ENCODE measurements at regions not wholly inside any gene's neighbourhood (a gene's known extent, or its start where the extent isn't known, plus 50 kb on each side); places are given as distances from the start of the nearest gene placed in this dataset.

DNA sequence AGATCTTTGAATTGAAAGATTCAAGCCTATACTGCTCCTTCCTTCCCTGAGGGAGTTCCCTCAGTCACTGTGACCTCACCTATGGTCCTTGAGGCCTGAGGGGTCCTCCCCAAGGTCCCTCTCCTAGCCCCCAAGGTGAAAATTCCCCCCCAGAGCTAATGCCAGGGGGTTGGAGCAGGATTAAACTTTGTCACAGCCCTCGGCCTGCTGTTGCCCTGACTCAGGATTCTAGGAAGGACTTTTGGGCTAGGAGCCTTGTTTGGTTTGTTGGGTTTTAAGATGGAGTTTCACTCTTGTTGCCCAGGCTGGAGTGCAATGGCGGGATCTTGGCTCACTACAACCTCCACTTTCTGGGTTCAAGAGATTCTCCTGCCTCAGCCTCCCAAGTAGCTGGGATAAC lies 123.2 kb downstream of the C5orf15 start:
- TF ChIP-seq, protein P1, sequence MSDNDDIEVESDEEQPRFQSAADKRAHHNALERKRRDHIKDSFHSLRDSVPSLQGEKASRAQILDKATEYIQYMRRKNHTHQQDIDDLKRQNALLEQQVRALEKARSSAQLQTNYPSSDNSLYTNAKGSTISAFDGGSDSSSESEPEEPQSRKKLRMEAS (IDR thresholded peaks at IDR 0.05), result no peak
- TF ChIP-seq EP300 (IDR thresholded peaks at IDR 0.05; ENCODE audit: borderline replicate concordance), result no peak

DNA sequence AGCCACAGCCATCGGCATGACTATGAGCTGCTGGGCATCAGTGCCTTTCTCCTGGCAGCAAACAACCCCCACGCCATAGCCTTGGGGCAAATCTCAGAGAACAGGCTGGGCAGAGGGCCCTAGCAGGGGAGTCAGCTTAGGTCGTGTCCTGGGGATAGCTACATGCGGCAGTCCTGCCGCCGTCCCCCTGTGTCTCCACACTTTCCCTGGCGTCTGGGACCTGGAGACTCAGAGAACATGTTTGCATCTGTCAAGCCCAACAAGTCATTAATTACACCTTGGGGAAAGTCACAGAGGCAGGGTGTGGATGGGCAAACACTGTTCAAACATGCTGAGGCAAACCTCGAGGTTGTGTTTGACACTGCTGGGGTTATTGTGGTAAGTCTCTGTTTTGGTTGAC lies 123.6 kb downstream of the C5orf15 start:
- TF ChIP-seq CEBPB (IDR thresholded peaks at IDR 0.05) (no peak), EGR1 (IDR thresholded peaks at IDR 0.05) (no peak), CREB1 (IDR thresholded peaks at IDR 0.05; ENCODE audit: low read depth) (no peak), TCF12 (IDR thresholded peaks at IDR 0.05; ENCODE audit: low read depth) (no peak), RAD21 (IDR thresholded peaks at IDR 0.05; ENCODE audit: low read depth) (no peak), YY1 (IDR thresholded peaks at IDR 0.05; ENCODE audit: low read depth) (no peak), TAF1 (IDR thresholded peaks at IDR 0.05; ENCODE audit: low read depth) (no peak), TEAD4 (IDR thresholded peaks at IDR 0.05) (no peak), EP300 (IDR thresholded peaks at IDR 0.05; ENCODE audit: borderline replicate concordance) (no peak), ZBTB7A (IDR thresholded peaks at IDR 0.05; ENCODE audit: low read depth) (no peak)
- TF ChIP-seq, protein P1 (IDR thresholded peaks at IDR 0.05), result no peak
- TF ChIP-seq, protein P2, sequence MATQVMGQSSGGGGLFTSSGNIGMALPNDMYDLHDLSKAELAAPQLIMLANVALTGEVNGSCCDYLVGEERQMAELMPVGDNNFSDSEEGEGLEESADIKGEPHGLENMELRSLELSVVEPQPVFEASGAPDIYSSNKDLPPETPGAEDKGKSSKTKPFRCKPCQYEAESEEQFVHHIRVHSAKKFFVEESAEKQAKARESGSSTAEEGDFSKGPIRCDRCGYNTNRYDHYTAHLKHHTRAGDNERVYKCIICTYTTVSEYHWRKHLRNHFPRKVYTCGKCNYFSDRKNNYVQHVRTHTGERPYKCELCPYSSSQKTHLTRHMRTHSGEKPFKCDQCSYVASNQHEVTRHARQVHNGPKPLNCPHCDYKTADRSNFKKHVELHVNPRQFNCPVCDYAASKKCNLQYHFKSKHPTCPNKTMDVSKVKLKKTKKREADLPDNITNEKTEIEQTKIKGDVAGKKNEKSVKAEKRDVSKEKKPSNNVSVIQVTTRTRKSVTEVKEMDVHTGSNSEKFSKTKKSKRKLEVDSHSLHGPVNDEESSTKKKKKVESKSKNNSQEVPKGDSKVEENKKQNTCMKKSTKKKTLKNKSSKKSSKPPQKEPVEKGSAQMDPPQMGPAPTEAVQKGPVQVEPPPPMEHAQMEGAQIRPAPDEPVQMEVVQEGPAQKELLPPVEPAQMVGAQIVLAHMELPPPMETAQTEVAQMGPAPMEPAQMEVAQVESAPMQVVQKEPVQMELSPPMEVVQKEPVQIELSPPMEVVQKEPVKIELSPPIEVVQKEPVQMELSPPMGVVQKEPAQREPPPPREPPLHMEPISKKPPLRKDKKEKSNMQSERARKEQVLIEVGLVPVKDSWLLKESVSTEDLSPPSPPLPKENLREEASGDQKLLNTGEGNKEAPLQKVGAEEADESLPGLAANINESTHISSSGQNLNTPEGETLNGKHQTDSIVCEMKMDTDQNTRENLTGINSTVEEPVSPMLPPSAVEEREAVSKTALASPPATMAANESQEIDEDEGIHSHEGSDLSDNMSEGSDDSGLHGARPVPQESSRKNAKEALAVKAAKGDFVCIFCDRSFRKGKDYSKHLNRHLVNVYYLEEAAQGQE (IDR thresholded peaks at IDR 0.05; ENCODE audit: low read depth), result no peak
- TF ChIP-seq, protein P3, sequence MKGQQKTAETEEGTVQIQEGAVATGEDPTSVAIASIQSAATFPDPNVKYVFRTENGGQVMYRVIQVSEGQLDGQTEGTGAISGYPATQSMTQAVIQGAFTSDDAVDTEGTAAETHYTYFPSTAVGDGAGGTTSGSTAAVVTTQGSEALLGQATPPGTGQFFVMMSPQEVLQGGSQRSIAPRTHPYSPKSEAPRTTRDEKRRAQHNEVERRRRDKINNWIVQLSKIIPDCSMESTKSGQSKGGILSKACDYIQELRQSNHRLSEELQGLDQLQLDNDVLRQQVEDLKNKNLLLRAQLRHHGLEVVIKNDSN (IDR thresholded peaks at IDR 0.05), result no peak

DNA sequence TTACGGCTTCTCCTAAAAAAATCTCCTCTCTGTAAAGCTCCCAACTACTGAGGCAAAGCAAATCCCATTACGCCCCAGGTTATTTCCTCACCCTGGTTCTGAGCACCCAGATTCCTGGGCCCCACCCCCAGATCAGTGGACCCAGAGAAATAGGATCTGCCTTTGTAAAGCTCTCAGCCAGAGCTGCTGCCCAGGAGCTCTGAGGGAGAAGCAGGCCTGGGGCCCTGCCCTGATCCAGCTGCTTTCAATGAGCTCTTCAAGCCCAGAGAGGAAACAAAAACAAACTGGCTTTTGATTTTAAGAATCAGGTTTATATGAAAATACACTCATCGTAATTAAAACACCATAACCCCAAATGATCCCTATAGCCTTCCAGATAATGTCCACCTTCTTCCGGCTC lies 124.5 kb downstream of the C5orf15 start:
- TF ChIP-seq, protein P3 (IDR thresholded peaks at IDR 0.05), result no peak
- TF ChIP-seq EP300 (IDR thresholded peaks at IDR 0.05; ENCODE audit: borderline replicate concordance), result no peak
- TF ChIP-seq FOXM1 (IDR thresholded peaks at IDR 0.05; ENCODE audit: borderline replicate concordance, low read depth), result no peak
- no peak for TF ChIP-seq ZBTB7A (IDR thresholded peaks at IDR 0.05; ENCODE audit: low read depth)
- TF ChIP-seq, protein P2 (IDR thresholded peaks at IDR 0.05; ENCODE audit: low read depth), result no peak
- TF ChIP-seq, protein P1 (IDR thresholded peaks at IDR 0.05), result no peak
- no peak for TF ChIP-seq TAF1 (IDR thresholded peaks at IDR 0.05; ENCODE audit: low read depth)
- TF ChIP-seq TEAD4 (IDR thresholded peaks at IDR 0.05), result no peak
- TF ChIP-seq CEBPB (IDR thresholded peaks at IDR 0.05), result no peak
- TF ChIP-seq NFIC (IDR thresholded peaks at IDR 0.05), result no peak

DNA sequence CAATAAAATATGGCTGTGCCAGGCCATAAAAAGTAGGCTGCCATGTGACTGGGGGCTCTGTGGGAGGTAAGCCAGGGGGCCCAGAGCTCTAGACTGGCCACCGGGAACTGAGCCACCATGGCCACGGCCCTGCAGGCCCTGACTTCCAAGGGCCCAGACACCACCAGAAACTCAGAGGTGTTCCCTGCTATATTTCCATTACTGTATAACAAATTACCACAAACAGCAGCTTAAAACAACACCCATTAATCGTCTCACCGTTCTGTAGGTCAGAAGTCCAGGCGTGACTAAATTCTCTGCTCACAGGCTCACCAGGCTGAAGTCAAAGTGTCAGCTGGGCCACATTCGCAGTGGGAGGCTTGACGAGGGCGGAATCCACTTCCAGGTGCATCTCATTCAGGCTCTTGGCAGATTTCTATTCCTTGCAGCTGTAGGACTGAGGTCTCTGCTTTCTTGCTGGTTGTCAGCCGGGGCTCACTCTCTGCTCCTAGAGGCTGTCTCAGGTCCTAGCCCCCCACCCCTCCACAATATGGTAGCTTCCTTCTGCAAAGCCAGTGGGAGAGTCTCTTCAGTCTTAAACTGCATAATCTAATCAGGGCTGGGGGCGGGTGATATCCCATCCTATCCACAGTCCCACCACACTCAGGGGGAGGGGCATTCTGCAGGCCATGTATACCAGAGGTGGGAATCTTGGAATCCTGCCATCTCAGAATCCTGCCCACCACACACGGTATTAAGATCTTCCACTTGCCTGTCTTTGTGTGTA lies 125.4 kb downstream of the C5orf15 start:
- no peak for TF ChIP-seq EP300 (IDR thresholded peaks at IDR 0.05; ENCODE audit: borderline replicate concordance)
- TF ChIP-seq CREB1 (IDR thresholded peaks at IDR 0.05; ENCODE audit: low read depth), result no peak
- no peak for TF ChIP-seq TCF12 (IDR thresholded peaks at IDR 0.05; ENCODE audit: low read depth)
- TF ChIP-seq TAF1 (IDR thresholded peaks at IDR 0.05; ENCODE audit: low read depth), result no peak
- TF ChIP-seq, protein P2 (IDR thresholded peaks at IDR 0.05; ENCODE audit: low read depth), result no peak
- no peak for TF ChIP-seq TEAD4 (IDR thresholded peaks at IDR 0.05)
- TF ChIP-seq, protein P3 (IDR thresholded peaks at IDR 0.05), result no peak
- TF ChIP-seq CEBPB (IDR thresholded peaks at IDR 0.05), result no peak
- no peak for TF ChIP-seq NFIC (IDR thresholded peaks at IDR 0.05)
- TF ChIP-seq FOXM1 (IDR thresholded peaks at IDR 0.05; ENCODE audit: borderline replicate concordance, low read depth), result no peak
- no peak for TF ChIP-seq YY1 (IDR thresholded peaks at IDR 0.05; ENCODE audit: low read depth)
